ENCODE measurements at regions not wholly inside any gene's neighbourhood (a gene's known extent, or its start where the extent isn't known, plus 50 kb on each side); places are given as distances from the start of the nearest gene placed in this dataset.

- TF ChIP-seq FOXK2 (IDR thresholded peaks at IDR 0.05) (no peak), HDGF (IDR thresholded peaks at IDR 0.05; ENCODE audit: borderline replicate concordance) (no peak), SUZ12 (IDR thresholded peaks at IDR 0.05) (no peak), SP1 (IDR thresholded peaks at IDR 0.05) (no peak), CTBP1 (IDR thresholded peaks at IDR 0.05; ENCODE audit: borderline replicate concordance) (no peak), BHLHE40 (IDR thresholded peaks at IDR 0.05; ENCODE audit: borderline replicate concordance) (no peak)
These were observed 1276.4 kb downstream of the SLC16A7 start for GRCh38 chr12:60872219-60872618.

Data from HEK293T (cell line).